Keratinocyte (primary cell): ENCODE measurements at regions not wholly inside any gene's neighbourhood (a gene's known extent, or its start where the extent isn't known, plus 50 kb on each side); places are given as distances from the start of the nearest gene placed in this dataset.
A peak's percentile ranks its signal among the peaks of the same experiment; 100 is the strongest.

Experiments used
- DNase-seq: peaks from one replicate; pipeline ENCODE4 v3.0.0-alpha.2; 2011; ENCODE audit warnings: low read depth, missing footprints, low spot score
- FAIRE-seq: peaks from 2 replicates; lab custom pipeline; 2011; peaks lifted over from hg19 to GRCh38; lab: Jason Lieb, UNC
- H2AFZ ChIP-seq: 2 replicates; pipeline ENCODE4 v1.6.0; 2012; ENCODE audit warnings: low read length, control low read depth, inconsistent platforms; ENCODE audit not compliant: control insufficient read depth
- H3K27ac ChIP-seq: 2 replicates; pipeline ENCODE4 v1.5.1; 2011; ENCODE audit warnings: low read length; ENCODE audit not compliant: control insufficient read depth, insufficient read depth
- H3K27me3 ChIP-seq: 3 replicates; pipeline ENCODE4 v1.6.0; 2011; ENCODE audit warnings: low read length; ENCODE audit not compliant: control insufficient read depth, insufficient read depth; ENCODE audit errors: extremely low read depth
- H3K36me3 ChIP-seq, 2 experiments: 2 replicates in 1 of 2; 3 replicates in 1 of 2; pipeline ENCODE4 v1.5.1; 2011; ENCODE audit warnings: low read length in 2 of 2, mild to moderate bottlenecking in 1 of 2; ENCODE audit not compliant: control insufficient read depth in 2 of 2, insufficient read depth in 2 of 2; ENCODE audit errors: extremely low read depth in 1 of 2
- H3K4me1 ChIP-seq: 3 replicates; pipeline ENCODE4 v1.5.1; 2011; ENCODE audit warnings: low read length; ENCODE audit not compliant: control insufficient read depth, insufficient read depth; ENCODE audit errors: extremely low read depth
- H3K4me2 ChIP-seq: 3 replicates; pipeline ENCODE4 v1.6.0; 2011; ENCODE audit warnings: low read depth, low read length; ENCODE audit not compliant: control insufficient read depth, insufficient read depth; ENCODE audit errors: extremely low read depth
- H3K4me3 ChIP-seq, 3 experiments: fragments of 200-600 bp in 1 of 3; sonication (generic) in 1 of 3; 2 replicates in 2 of 3; 3 replicates in 1 of 3; pipeline ENCODE4 v1.5.1; 2011 to 2016; ENCODE audit warnings: low read length in 3 of 3, mild to moderate bottlenecking in 3 of 3, control low read depth in 2 of 3, inconsistent platforms in 1 of 3, low read depth in 1 of 3, mixed read lengths in 1 of 3, mixed run types in 1 of 3, moderate library complexity in 1 of 3; ENCODE audit not compliant: control insufficient read depth in 2 of 3, insufficient read depth in 2 of 3; ENCODE audit errors: extremely low read depth in 1 of 3
- H3K79me2 ChIP-seq: 2 replicates; pipeline ENCODE4 v1.6.0; 2012; ENCODE audit warnings: low read length; ENCODE audit not compliant: control insufficient read depth, insufficient read depth
- H3K9ac ChIP-seq: 3 replicates; pipeline ENCODE4 v1.6.0; 2011; ENCODE audit warnings: low read length; ENCODE audit not compliant: control insufficient read depth, insufficient read depth; ENCODE audit errors: extremely low read depth
- H3K9me1 ChIP-seq: 3 replicates; pipeline ENCODE4 v1.6.0; 2011; ENCODE audit warnings: low read length; ENCODE audit not compliant: control insufficient read depth, insufficient read depth; ENCODE audit errors: extremely low read depth
- H3K9me3 ChIP-seq: 2 replicates; pipeline ENCODE4 v1.5.1; 2012; ENCODE audit warnings: low read depth, low read length; ENCODE audit not compliant: control insufficient read depth
- H4K20me1 ChIP-seq: 3 replicates; pipeline ENCODE4 v1.6.0; 2011; ENCODE audit warnings: low read length; ENCODE audit not compliant: control insufficient read depth, insufficient read depth; ENCODE audit errors: extremely low read depth
- CTCF ChIP-seq, 3 experiments: IDR thresholded peaks in 1 of 3; conservative IDR thresholded peaks in 1 of 3; optimal IDR thresholded peaks in 1 of 3; 2 replicates in 2 of 3; 3 replicates in 1 of 3; pipeline versions ENCODE3 to v1.5.1; 2011; ENCODE audit warnings: low read length in 3 of 3, mild to moderate bottlenecking in 3 of 3, moderate library complexity in 2 of 3, control low read depth in 1 of 3, inconsistent platforms in 1 of 3; ENCODE audit not compliant: insufficient read depth in 2 of 3; ENCODE audit errors: extremely low read depth in 1 of 3
- EZH2 ChIP-seq: IDR thresholded peaks from one replicate; pipeline ENCODE4 v1.6.1; 2012; ENCODE audit warnings: inconsistent platforms, mild to moderate bottlenecking, low read length, moderate library complexity
- dilution Hi-C: fragments of 300-500 bp; cut with MboI; formaldehyde crosslinking; loops from one replicate; pipeline ENCODE4 v1.7.0; 2020; ENCODE audit warnings: low sequenced_read_pairs; ENCODE audit not compliant: extremely low pct_ligation_motif_present

DNA sequence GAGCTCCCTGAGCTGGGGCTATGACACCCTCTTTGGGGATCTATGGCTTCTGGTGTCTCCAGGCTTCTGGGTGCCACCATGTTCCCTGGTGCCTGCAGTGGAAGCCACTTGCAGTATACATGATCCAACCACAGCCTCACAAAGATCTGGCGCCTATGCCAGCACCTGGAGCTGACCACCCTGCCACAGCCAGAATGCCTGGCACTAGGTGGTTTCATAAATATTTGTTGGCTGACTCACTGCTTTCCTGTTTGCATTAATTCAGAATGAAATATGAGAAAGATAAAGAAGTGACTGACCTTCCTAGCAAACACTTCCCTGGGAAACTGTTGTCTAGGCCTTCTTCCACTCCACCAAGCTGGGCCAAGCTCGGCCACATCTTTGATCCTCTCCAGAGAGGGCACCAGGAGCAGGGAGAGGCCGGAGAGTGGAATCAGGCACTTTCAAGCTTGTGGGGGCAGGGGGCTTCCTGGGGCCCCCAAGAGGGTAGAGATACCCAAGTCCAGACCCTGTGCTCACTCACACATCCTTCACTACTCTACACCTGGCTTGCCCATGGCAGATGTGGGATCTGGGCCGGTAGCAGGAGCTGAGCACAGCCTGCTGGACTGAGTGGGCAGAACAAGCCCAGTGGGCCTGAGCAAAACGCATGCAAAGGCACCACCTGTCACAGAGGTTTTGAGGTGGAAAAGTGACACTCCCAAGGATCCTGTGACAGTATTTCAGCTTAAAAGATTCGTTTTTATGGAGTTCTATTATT, 565.7 kb downstream of the SLC4A3 start:
- Histone ChIP-seq H3K4me3 (no peak overlapping the region), H4K20me1 (no peaks in the 10 kb centered on the region), H3K9ac (no peak overlapping the region), H3K4me1 (peaks cover 28% of the 10 kb centered on the region), H3K79me2 (no peaks in the 10 kb centered on the region), H2AFZ (no peak overlapping the region), H3K36me3 (no peaks in the 10 kb centered on the region), H3K27ac (peak overlapping the region; percentile 10), H3K4me2 (peak overlapping the region; percentile 36), H3K9me3 (peaks cover 2% of the 10 kb centered on the region), H3K9me1 (no peaks in the 10 kb centered on the region), H3K27me3 (no peaks in the 10 kb centered on the region)
- FAIRE-seq (peak; percentile 83), DNase-seq (no peak)
- TF ChIP-seq EZH2 (no peak), CTCF (optimal IDR thresholded peaks at IDR 0.05 in 1 of 3, IDR thresholded peaks at IDR 0.05 in 1 of 3, conservative IDR thresholded peaks at IDR 0.05 in 1 of 3; ENCODE audit: extremely low read depth in 1 of 3, insufficient read depth in 2 of 3, low read length in 3 of 3) (peak in 1 of 3 experiments; percentile 4)
- dilution Hi-C loops = no loop called here

DNA sequence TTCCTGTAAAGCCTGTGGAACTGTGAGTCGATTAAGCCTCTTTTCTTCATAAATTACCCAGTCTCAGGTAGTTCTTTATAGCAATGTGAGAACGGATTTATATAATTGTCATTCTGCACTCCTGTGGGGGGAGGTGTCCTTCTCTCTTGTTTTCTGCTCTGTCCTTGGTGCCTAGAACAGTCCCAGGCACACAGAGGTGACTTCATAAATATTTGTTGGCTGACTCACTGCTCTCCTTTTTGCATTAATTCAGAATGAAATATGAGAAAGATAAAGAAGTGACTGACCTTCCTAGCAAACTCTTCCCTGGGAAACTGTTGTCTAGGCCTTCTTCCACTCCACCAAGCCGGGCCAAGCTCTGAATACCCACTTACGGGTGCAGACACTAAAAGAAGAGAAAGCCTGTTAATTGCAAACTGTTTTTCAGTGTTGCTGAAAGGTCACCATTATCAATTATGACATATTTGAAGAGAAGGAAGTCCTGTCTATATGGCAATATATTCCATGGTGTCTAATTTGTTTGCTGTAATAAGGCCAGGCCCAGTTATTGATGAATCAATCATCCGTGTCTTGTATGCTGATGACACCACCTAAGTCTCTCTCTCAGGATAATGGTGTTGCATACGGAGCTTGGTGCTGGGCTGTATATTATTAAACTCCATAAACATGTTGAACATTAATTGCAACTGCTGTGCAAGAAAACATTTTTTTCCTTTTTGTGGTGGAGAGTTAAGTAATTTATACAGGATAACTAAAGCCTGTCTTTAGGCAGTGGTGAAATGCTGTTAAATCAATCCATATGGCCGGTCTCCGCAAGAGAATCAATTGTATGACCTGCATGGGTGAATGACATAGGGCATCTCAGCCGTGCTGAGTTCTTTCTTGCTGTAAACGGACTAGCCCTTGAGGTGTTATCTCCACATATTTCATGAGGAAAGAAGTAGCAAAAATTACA, 567.5 kb downstream of the SLC4A3 start:
- Histone ChIP-seq H3K9me1 (no peaks in the 10 kb centered on the region), H3K79me2 (no peaks in the 10 kb centered on the region), H3K9me3 (peaks cover 2% of the 10 kb centered on the region), H3K4me1 (peaks cover 31% of the 10 kb centered on the region), H3K4me2 (no peak overlapping the region), H3K27ac (no peak overlapping the region), H3K9ac (no peak overlapping the region), H3K4me3 (no peak overlapping the region), H3K36me3 (no peaks in the 10 kb centered on the region), H4K20me1 (no peaks in the 10 kb centered on the region), H2AFZ (no peak overlapping the region), H3K27me3 (no peaks in the 10 kb centered on the region)
- dilution Hi-C loops = no loop called here
- DNase-seq = no peak
- peak; percentile 49 for FAIRE-seq
- TF ChIP-seq EZH2 = no peak
- TF ChIP-seq CTCF (optimal IDR thresholded peaks at IDR 0.05 in 1 of 3, IDR thresholded peaks at IDR 0.05 in 1 of 3, conservative IDR thresholded peaks at IDR 0.05 in 1 of 3; ENCODE audit: extremely low read depth in 1 of 3, insufficient read depth in 2 of 3, low read length in 3 of 3) = no peak
